ENCODE measurements at regions not wholly inside any gene's neighbourhood (a gene's known extent, or its start where the extent isn't known, plus 50 kb on each side); places are given as distances from the start of the nearest gene placed in this dataset.
"Not testable (repeated sequence)": the region's sequence is repeated elsewhere in the genome, so short reads cannot be mapped to it uniquely, and the experiment has no call there.

GRCh38 chr9:767061-767561 is 74.4 kb upstream of the DMRT1 start:
- H3K27ac Mint-ChIP-seq; H3K4me1 Mint-ChIP-seq; ATAC-seq (replicated peaks); H3K36me3 Mint-ChIP-seq (ENCODE audit: low read depth); H3K4me3 Mint-ChIP-seq; H3K9me3 Mint-ChIP-seq: not testable (repeated sequence)
- H3K27me3 Mint-ChIP-seq: peaks cover 44% of the 10 kb centered on the region

GRCh38 chr9:776086-776485 is 65.4 kb upstream of the DMRT1 start:
- no peak for ATAC-seq (replicated peaks)
- no peak overlapping the region for H3K4me3 Mint-ChIP-seq
- no peaks in the 10 kb centered on the region for H3K36me3 Mint-ChIP-seq (ENCODE audit: low read depth)
- peaks cover 28% of the 10 kb centered on the region for H3K27me3 Mint-ChIP-seq
- H3K4me1 Mint-ChIP-seq: no peaks in the 10 kb centered on the region
- peaks cover 6% of the 10 kb centered on the region for H3K9me3 Mint-ChIP-seq
- no peak overlapping the region for H3K27ac Mint-ChIP-seq

GRCh38 chr9:777978-778377 is 63.5 kb upstream of the DMRT1 start:
- H3K4me1 Mint-ChIP-seq: no peaks in the 10 kb centered on the region
- no peak overlapping the region for H3K4me3 Mint-ChIP-seq
- H3K9me3 Mint-ChIP-seq: peaks cover 6% of the 10 kb centered on the region
- H3K36me3 Mint-ChIP-seq (ENCODE audit: low read depth): no peaks in the 10 kb centered on the region
- H3K27me3 Mint-ChIP-seq: peaks cover 20% of the 10 kb centered on the region
- no peak for ATAC-seq (replicated peaks)
- H3K27ac Mint-ChIP-seq: no peak overlapping the region

GRCh38 chr9:784202-784601 is 57.3 kb upstream of the DMRT1 start:
- no peak overlapping the region for H3K27ac Mint-ChIP-seq
- H3K36me3 Mint-ChIP-seq (ENCODE audit: low read depth): no peaks in the 10 kb centered on the region
- H3K9me3 Mint-ChIP-seq: no peaks in the 10 kb centered on the region
- ATAC-seq (replicated peaks): no peak
- peaks cover 4% of the 10 kb centered on the region for H3K27me3 Mint-ChIP-seq
- no peak overlapping the region for H3K4me3 Mint-ChIP-seq
- H3K4me1 Mint-ChIP-seq: no peaks in the 10 kb centered on the region

GRCh38 chr9:784916-785315 is 56.6 kb upstream of the DMRT1 start:
- Mint-ChIP-seq H3K4me3 (no peak overlapping the region), H3K27me3 (no peaks in the 10 kb centered on the region), H3K36me3 (ENCODE audit: low read depth) (no peaks in the 10 kb centered on the region), H3K27ac (peak overlapping the region; percentile 31), H3K9me3 (no peaks in the 10 kb centered on the region), H3K4me1 (no peaks in the 10 kb centered on the region)
- ATAC-seq (replicated peaks): no peak

GRCh38 chr9:785997-786396 is 55.5 kb upstream of the DMRT1 start:
- no peaks in the 10 kb centered on the region for H3K4me1 Mint-ChIP-seq
- H3K27me3 Mint-ChIP-seq: no peaks in the 10 kb centered on the region
- no peak overlapping the region for H3K27ac Mint-ChIP-seq
- no peak overlapping the region for H3K4me3 Mint-ChIP-seq
- ATAC-seq (replicated peaks): peak; percentile 26
- H3K36me3 Mint-ChIP-seq (ENCODE audit: low read depth): no peaks in the 10 kb centered on the region
- no peaks in the 10 kb centered on the region for H3K9me3 Mint-ChIP-seq

GRCh38 chr9:786405-786804 is 55.1 kb upstream of the DMRT1 start:
- H3K4me1 Mint-ChIP-seq: no peaks in the 10 kb centered on the region
- no peak for ATAC-seq (replicated peaks)
- no peaks in the 10 kb centered on the region for H3K36me3 Mint-ChIP-seq (ENCODE audit: low read depth)
- no peaks in the 10 kb centered on the region for H3K9me3 Mint-ChIP-seq
- H3K4me3 Mint-ChIP-seq: no peak overlapping the region
- H3K27me3 Mint-ChIP-seq: no peaks in the 10 kb centered on the region
- no peak overlapping the region for H3K27ac Mint-ChIP-seq

- H3K9me3 Mint-ChIP-seq: no peaks in the 10 kb centered on the region
- no peaks in the 10 kb centered on the region for H3K4me1 Mint-ChIP-seq
- ATAC-seq (replicated peaks): no peak
- H3K27ac Mint-ChIP-seq: no peak overlapping the region
- H3K27me3 Mint-ChIP-seq: peaks cover 3% of the 10 kb centered on the region
- H3K4me3 Mint-ChIP-seq: no peak overlapping the region
- H3K36me3 Mint-ChIP-seq (ENCODE audit: low read depth): no peaks in the 10 kb centered on the region
These were observed 52.7 kb upstream of the DMRT1 start for GRCh38 chr9:788777-789176.

Measured in activated T-helper 17 cell treated with anti-CD3 and anti-CD28 coated beads, Interleukin-2, amount 50 U/mL, for 72 hours (primary cell).